ENCODE measurements at regions not wholly inside any gene's neighbourhood (a gene's known extent, or its start where the extent isn't known, plus 50 kb on each side); places are given as distances from the start of the nearest gene placed in this dataset.

- H3K79me2 ChIP-seq (ENCODE audit: control insufficient read depth, insufficient read depth, low read length, poor library complexity) = no peaks in the 10 kb centered on the region
- H3K14ac ChIP-seq (ENCODE audit: low read length) = no peak overlapping the region
- H4K8ac ChIP-seq (ENCODE audit: low read depth, low read length) = no peak overlapping the region
- H2BK120ac ChIP-seq (ENCODE audit: insufficient read depth, low read length, poor library complexity) = no peak overlapping the region
- H3K18ac ChIP-seq (ENCODE audit: low read length) = no peak overlapping the region
- no peaks in the 10 kb centered on the region for H3K36me3 ChIP-seq (ENCODE audit: control insufficient read depth in 1 of 2, insufficient read depth in 2 of 2, low read length in 2 of 2)
- no peak overlapping the region for H2BK12ac ChIP-seq (ENCODE audit: low read length)
- H3K79me1 ChIP-seq (ENCODE audit: low read length) = no peaks in the 10 kb centered on the region
- no peaks in the 10 kb centered on the region for H3K4me1 ChIP-seq (ENCODE audit: control insufficient read depth in 1 of 2, insufficient read depth in 2 of 2, low read length in 2 of 2)
- no peak for DNase-seq
- no peak overlapping the region for H3K27ac ChIP-seq (ENCODE audit: low read depth, low read length)
- H2AK5ac ChIP-seq (ENCODE audit: low read length) = no peak overlapping the region
- no peak overlapping the region for H2AFZ ChIP-seq (ENCODE audit: insufficient read depth, low read length, poor library complexity)
- H3K4ac ChIP-seq (ENCODE audit: low read depth, low read length) = no peak overlapping the region
- no peaks in the 10 kb centered on the region for H3K27me3 ChIP-seq (ENCODE audit: insufficient read depth, low read length)
- no peak overlapping the region for H4K91ac ChIP-seq (ENCODE audit: low read depth, low read length)
- H3K4me2 ChIP-seq (ENCODE audit: low read length) = no peak overlapping the region
- H3K4me3 ChIP-seq (ENCODE audit: low read depth, low read length) = no peak overlapping the region
- WGBS (ENCODE audit: extremely low coverage, insufficient coverage, insufficient read length) = no CpG with 5 or more reads among the region's 8 CpGs
- H4K12ac ChIP-seq (ENCODE audit: low read depth, low read length) = no peak overlapping the region
- no peaks in the 10 kb centered on the region for H3K9me3 ChIP-seq (ENCODE audit: insufficient read depth, low read depth, low read length)
- no peak overlapping the region for H3K23ac ChIP-seq (ENCODE audit: low read length)
- no peak overlapping the region for H3K9ac ChIP-seq (ENCODE audit: low read length)
- no peak overlapping the region for H2BK5ac ChIP-seq (ENCODE audit: low read depth, low read length, poor library complexity)
Observed at GRCh38 chr3:76442374-76442915, 597.5 kb upstream of the ROBO2 start.

- no peak overlapping the region for H3K14ac ChIP-seq (ENCODE audit: low read length)
- H3K79me2 ChIP-seq (ENCODE audit: control insufficient read depth, insufficient read depth, low read length, poor library complexity) = no peaks in the 10 kb centered on the region
- H3K4ac ChIP-seq (ENCODE audit: low read depth, low read length) = no peak overlapping the region
- H3K9ac ChIP-seq (ENCODE audit: low read length) = no peak overlapping the region
- H2BK12ac ChIP-seq (ENCODE audit: low read length) = no peak overlapping the region
- H4K12ac ChIP-seq (ENCODE audit: low read depth, low read length) = no peak overlapping the region
- H3K4me2 ChIP-seq (ENCODE audit: low read length) = no peak overlapping the region
- no peak overlapping the region for H2BK5ac ChIP-seq (ENCODE audit: low read depth, low read length, poor library complexity)
- no peaks in the 10 kb centered on the region for H3K79me1 ChIP-seq (ENCODE audit: low read length)
- no peaks in the 10 kb centered on the region for H3K9me3 ChIP-seq (ENCODE audit: insufficient read depth, low read depth, low read length)
- no peak for DNase-seq
- no peak overlapping the region for H2AK5ac ChIP-seq (ENCODE audit: low read length)
- no peaks in the 10 kb centered on the region for H3K36me3 ChIP-seq (ENCODE audit: control insufficient read depth in 1 of 2, insufficient read depth in 2 of 2, low read length in 2 of 2)
- H2BK120ac ChIP-seq (ENCODE audit: insufficient read depth, low read length, poor library complexity) = no peak overlapping the region
- no CpG with 5 or more reads among the region's 3 CpGs for WGBS (ENCODE audit: extremely low coverage, insufficient coverage, insufficient read length)
- no peaks in the 10 kb centered on the region for H3K27me3 ChIP-seq (ENCODE audit: insufficient read depth, low read length)
- no peak overlapping the region for H4K8ac ChIP-seq (ENCODE audit: low read depth, low read length)
- no peak overlapping the region for H3K23ac ChIP-seq (ENCODE audit: low read length)
- H2AFZ ChIP-seq (ENCODE audit: insufficient read depth, low read length, poor library complexity) = no peak overlapping the region
- no peak overlapping the region for H3K18ac ChIP-seq (ENCODE audit: low read length)
- H3K4me3 ChIP-seq (ENCODE audit: low read depth, low read length) = no peak overlapping the region
- H3K4me1 ChIP-seq (ENCODE audit: control insufficient read depth in 1 of 2, insufficient read depth in 2 of 2, low read length in 2 of 2) = no peaks in the 10 kb centered on the region
- H4K91ac ChIP-seq (ENCODE audit: low read depth, low read length) = no peak overlapping the region
- no peak overlapping the region for H3K27ac ChIP-seq (ENCODE audit: low read depth, low read length)
Observed at GRCh38 chr3:76456322-76456721, 583.6 kb upstream of the ROBO2 start.

DNA sequence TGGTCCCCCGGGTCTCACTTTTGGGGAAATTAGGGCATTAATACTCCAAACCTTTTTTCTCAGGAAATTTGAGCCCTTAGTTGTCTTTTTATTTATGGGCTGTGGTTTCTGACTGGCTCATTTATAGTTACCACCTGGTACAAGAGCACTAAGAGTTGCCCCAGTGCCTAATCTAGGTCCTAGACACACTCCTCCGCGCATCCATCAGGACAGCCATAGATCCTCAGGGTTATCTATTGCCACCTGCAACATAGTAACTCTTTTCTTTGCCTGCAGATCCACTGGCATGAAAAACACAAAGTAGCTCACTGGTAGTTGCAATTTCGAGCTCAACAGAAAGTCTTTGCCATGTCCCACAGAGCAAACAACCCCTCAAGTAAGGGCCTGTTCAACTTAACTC is 576.4 kb upstream of the ROBO2 start:
- H3K18ac ChIP-seq (ENCODE audit: low read length) = no peak overlapping the region
- no peak overlapping the region for H2BK12ac ChIP-seq (ENCODE audit: low read length)
- no peak overlapping the region for H3K4me2 ChIP-seq (ENCODE audit: low read length)
- DNase-seq = no peak
- no peaks in the 10 kb centered on the region for H3K9me3 ChIP-seq (ENCODE audit: insufficient read depth, low read depth, low read length)
- H4K91ac ChIP-seq (ENCODE audit: low read depth, low read length) = no peak overlapping the region
- no peaks in the 10 kb centered on the region for H3K79me1 ChIP-seq (ENCODE audit: low read length)
- no peak overlapping the region for H3K9ac ChIP-seq (ENCODE audit: low read length)
- no peak overlapping the region for H2BK5ac ChIP-seq (ENCODE audit: low read depth, low read length, poor library complexity)
- H2AFZ ChIP-seq (ENCODE audit: insufficient read depth, low read length, poor library complexity) = no peak overlapping the region
- no peak overlapping the region for H4K8ac ChIP-seq (ENCODE audit: low read depth, low read length)
- no peak overlapping the region for H3K27ac ChIP-seq (ENCODE audit: low read depth, low read length)
- H2AK5ac ChIP-seq (ENCODE audit: low read length) = no peak overlapping the region
- no peaks in the 10 kb centered on the region for H3K27me3 ChIP-seq (ENCODE audit: insufficient read depth, low read length)
- H3K79me2 ChIP-seq (ENCODE audit: control insufficient read depth, insufficient read depth, low read length, poor library complexity) = no peaks in the 10 kb centered on the region
- no peak overlapping the region for H3K23ac ChIP-seq (ENCODE audit: low read length)
- H3K4ac ChIP-seq (ENCODE audit: low read depth, low read length) = no peak overlapping the region
- no peak overlapping the region for H3K4me3 ChIP-seq (ENCODE audit: low read depth, low read length)
- H4K12ac ChIP-seq (ENCODE audit: low read depth, low read length) = no peak overlapping the region
- no CpG with 5 or more reads among the region's 4 CpGs for WGBS (ENCODE audit: extremely low coverage, insufficient coverage, insufficient read length)
- no peaks in the 10 kb centered on the region for H3K36me3 ChIP-seq (ENCODE audit: control insufficient read depth in 1 of 2, insufficient read depth in 2 of 2, low read length in 2 of 2)
- H3K4me1 ChIP-seq (ENCODE audit: control insufficient read depth in 1 of 2, insufficient read depth in 2 of 2, low read length in 2 of 2) = no peaks in the 10 kb centered on the region
- no peak overlapping the region for H2BK120ac ChIP-seq (ENCODE audit: insufficient read depth, low read length, poor library complexity)
- H3K14ac ChIP-seq (ENCODE audit: low read length) = no peak overlapping the region

DNA sequence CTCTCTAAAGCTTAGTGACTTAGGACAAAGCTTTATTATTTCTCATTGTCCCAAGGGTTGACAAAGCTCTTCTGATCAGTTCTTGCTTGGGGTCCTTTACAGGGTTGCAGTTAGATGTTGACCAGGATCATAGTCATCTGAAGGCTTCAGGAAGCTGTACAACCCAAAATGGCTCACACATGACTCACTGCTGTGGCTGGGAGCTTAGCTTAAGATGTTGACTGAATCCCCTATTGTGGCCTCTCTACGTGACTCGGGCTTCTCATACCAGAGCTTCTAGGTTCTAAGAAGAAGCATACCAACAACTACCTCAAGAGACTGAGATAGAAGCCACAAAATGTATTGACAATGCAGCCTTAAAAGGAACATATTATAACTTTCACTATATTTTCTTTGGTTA is 569.6 kb upstream of the ROBO2 start:
- H3K27ac ChIP-seq (ENCODE audit: low read depth, low read length) = no peak overlapping the region
- H3K9ac ChIP-seq (ENCODE audit: low read length) = no peak overlapping the region
- no peak overlapping the region for H3K14ac ChIP-seq (ENCODE audit: low read length)
- no peaks in the 10 kb centered on the region for H3K4me1 ChIP-seq (ENCODE audit: control insufficient read depth in 1 of 2, insufficient read depth in 2 of 2, low read length in 2 of 2)
- no peak overlapping the region for H2BK120ac ChIP-seq (ENCODE audit: insufficient read depth, low read length, poor library complexity)
- H3K9me3 ChIP-seq (ENCODE audit: insufficient read depth, low read depth, low read length) = no peaks in the 10 kb centered on the region
- no peak overlapping the region for H2AFZ ChIP-seq (ENCODE audit: insufficient read depth, low read length, poor library complexity)
- no peak overlapping the region for H4K12ac ChIP-seq (ENCODE audit: low read depth, low read length)
- no peak overlapping the region for H4K8ac ChIP-seq (ENCODE audit: low read depth, low read length)
- no peak overlapping the region for H3K18ac ChIP-seq (ENCODE audit: low read length)
- H3K4me3 ChIP-seq (ENCODE audit: low read depth, low read length) = no peak overlapping the region
- no peak overlapping the region for H3K23ac ChIP-seq (ENCODE audit: low read length)
- H2AK5ac ChIP-seq (ENCODE audit: low read length) = no peak overlapping the region
- H3K79me2 ChIP-seq (ENCODE audit: control insufficient read depth, insufficient read depth, low read length, poor library complexity) = no peaks in the 10 kb centered on the region
- no peak overlapping the region for H4K91ac ChIP-seq (ENCODE audit: low read depth, low read length)
- no CpG with 5 or more reads among the region's 2 CpGs for WGBS (ENCODE audit: extremely low coverage, insufficient coverage, insufficient read length)
- peak in 1 of 2 donors; percentile 4 for DNase-seq
- H3K79me1 ChIP-seq (ENCODE audit: low read length) = no peaks in the 10 kb centered on the region
- H3K36me3 ChIP-seq (ENCODE audit: control insufficient read depth in 1 of 2, insufficient read depth in 2 of 2, low read length in 2 of 2) = no peaks in the 10 kb centered on the region
- no peaks in the 10 kb centered on the region for H3K27me3 ChIP-seq (ENCODE audit: insufficient read depth, low read length)
- no peak overlapping the region for H3K4ac ChIP-seq (ENCODE audit: low read depth, low read length)
- H3K4me2 ChIP-seq (ENCODE audit: low read length) = no peak overlapping the region
- no peak overlapping the region for H2BK12ac ChIP-seq (ENCODE audit: low read length)
- no peak overlapping the region for H2BK5ac ChIP-seq (ENCODE audit: low read depth, low read length, poor library complexity)
